ENCODE measurements at regions not wholly inside any gene's neighbourhood (a gene's known extent, or its start where the extent isn't known, plus 50 kb on each side); places are given as distances from the start of the nearest gene placed in this dataset.
"Not testable (repeated sequence)": the region's sequence is repeated elsewhere in the genome, so short reads cannot be mapped to it uniquely, and the experiment has no call there.

DNA sequence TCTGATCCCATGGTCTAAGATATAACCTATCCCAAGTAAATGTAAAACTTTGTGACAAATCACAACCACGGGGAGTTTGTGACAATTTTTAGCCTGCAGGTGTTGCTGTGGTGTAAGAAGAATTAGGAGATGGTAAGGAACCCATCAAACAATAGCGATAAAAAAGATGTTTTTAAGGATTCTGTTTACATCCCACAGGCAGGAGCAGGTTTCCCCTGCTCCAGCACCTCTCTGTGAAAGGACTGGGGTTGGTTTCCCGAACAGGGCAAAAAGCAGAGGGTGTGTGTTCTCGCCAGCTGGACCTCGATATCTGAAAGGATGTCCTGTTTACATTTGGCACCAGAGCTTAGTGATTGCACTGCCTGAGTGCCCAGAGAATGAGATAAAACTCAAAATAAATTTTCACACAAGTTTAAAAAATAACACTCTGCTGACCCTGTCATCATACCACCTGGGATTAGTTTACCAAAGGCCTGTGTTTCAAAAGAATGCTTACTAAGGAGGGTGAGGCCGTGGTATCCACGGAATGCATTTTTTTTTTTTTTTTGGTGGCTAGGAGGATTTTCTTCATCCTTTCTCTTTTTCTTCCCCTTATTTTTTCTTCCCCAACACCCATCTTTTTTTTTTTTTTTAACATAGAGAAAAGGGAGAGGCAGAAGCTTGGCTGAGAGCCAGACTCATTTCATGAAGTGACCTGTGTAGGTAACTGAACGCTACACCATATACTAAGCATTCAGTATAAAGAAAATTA, 151.8 kb upstream of the DPH6 start:
- no peak for DNase-seq

DNA sequence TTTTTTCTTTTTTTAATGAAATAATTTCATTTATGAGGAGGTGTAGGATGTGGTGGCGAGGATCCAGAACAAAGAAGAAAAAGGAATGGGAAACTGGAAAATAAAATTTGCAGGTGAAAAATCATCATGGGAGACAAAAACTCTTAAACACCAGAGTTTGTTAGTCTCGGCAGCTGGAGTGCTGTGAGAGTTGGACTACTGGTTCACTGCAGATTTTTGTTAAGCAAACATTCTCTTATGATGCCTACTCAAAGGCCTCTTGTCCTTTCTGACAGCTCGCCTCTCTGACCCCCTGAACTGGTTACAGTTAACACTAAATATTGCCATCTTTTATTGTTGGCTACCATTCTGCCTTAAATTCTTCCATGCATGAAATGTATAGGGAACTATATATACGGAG, 152.4 kb upstream of the DPH6 start:
- no peak for DNase-seq

DNA sequence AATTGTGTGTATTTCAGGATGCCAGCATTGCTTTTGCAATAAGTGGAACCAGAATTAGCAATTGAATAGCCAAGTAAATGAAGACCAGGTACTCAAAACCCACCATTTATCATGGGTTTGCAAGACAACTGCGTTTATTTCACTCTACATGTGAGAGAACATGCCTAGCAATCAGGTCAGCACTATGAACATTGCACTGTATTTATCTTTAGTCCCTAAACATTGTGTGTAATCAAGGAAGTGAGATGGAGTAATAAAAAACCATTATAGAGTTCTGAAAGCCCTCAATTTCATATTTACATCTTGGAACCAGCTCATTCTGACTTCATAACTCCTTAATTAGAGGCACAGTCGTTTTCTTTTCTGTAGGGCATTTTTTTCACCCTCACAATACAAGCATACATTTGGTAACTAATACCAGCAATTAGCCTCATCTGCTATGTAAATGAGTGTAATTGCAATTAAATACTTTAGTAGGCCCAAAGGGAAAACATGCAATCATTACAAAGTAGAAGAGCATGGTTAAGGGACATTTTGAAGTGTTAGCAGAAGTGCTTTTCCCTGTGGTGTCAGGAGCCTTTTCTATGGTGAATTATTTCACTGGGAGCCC, 153.1 kb upstream of the DPH6 start:
- DNase-seq = no peak

DNA sequence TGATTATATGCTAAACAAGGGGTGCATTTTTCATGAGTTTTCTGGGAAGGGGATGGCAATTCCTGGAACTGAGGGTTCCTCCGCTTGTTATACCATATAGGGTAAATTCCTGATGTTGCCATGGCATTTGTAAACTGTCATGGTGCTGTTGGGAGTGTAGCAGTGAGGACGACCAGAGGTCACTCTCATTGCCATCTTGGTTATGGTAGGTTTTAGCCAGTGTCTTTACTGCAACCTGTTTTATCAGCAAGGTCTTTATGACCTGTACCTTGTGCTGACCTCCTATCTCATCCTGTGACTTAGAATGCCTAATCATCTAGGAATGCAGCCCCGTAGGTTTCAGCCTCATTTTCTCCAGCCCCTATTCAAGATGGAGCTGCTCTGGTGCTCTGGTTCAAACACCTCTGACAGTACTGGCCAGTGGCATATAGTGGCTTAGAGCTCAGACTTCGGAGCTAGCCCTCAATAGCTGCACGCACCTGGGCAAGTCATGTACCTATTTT, 154.2 kb upstream of the DPH6 start:
- not testable (repeated sequence) for DNase-seq

DNA sequence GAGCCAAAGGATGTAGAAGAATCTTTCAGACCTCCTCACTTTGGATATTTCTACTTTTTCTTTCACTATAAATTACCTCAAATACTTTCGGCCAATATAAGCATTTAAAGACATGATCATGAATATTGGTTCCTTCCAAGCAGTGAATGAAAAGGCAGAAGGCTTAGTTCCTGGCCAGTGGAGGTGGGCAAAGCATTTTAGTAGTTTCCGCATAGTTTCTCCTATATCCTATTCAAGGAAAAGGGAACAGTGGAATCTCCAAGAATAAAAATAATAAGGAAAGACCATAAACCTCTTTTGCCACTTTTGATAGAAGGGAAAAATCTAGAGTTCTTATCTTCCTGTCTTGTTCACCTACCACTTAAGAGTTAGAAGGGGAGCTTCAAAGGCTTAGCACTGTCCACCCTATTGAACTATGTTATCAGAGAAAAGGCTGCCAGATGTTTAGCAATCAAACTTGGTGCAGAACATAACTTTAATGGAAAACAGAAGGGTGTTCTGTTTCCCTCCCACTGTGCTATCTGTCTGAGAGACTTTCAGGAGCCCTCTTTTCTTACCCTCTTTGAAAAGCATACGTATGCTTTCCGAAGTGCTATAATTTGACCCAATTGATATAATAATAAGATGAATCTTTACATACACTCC, 155.6 kb upstream of the DPH6 start:
- no peak for DNase-seq

DNA sequence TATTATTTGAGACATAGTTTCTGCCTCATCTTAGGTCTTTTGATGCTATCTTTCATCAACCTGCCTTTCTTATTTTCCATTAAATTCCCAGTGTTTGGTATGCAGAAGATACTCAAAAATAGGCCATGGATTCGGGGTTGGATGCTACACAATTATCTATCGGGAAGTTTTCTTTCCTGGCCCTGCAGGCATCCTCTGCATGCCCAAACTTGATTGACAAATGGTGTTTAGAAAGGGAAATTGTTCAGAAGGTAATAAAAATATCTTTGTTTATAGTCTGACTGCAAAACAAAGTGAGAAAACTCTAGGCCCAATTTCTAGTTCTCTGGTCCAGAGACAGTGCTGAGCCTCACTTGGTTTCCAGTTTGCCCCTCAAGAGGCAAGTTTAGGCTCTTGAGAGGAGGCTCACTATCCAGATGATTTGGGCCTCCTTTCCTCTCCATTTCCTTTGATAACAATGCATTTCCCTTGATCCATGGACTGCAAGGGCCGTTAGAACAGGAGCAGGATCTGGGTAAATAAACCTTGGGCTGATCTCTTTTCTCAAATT, 157.1 kb upstream of the DPH6 start:
- no peak for DNase-seq

DNA sequence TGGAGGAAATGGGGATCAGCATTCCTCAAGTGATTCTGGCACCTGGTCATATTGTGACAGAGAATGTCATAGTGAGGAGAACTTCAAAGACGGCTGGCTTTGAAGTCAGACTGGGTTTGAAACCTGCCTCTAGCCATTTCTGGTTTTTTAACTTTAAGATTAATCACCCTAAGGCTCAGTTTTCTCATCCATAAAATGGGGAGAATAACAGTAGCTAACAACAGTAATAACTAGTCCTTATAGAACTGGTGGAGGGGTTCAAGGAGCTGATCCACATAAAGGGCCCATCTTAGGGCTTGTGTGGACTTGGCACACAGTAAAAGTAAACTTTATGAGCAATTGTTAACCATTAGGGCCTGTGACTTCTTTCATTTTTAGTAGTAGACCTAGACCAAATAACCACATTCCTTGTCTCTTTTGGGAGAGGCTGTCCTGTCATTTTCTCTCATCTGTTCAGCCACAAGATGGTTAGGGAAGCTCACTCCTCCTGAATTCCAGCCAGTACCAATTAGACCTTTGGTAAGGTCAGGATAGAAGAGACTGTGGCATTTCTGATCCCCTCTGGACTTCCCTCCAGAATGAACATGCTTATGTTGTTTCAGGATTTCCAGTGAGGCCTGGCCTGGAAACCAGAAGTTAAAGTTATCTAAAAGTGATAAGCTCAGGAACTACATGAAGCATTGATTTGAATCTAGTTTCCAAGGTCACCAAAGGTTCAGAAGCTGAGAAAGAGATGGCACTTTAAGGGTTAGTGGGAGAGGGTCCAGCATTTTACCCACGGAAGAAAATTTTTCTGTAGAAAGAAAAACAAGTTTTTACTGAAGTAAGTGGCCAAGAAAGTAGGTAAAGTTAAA, 159.3 kb upstream of the DPH6 start:
- DNase-seq = no peak

DNA sequence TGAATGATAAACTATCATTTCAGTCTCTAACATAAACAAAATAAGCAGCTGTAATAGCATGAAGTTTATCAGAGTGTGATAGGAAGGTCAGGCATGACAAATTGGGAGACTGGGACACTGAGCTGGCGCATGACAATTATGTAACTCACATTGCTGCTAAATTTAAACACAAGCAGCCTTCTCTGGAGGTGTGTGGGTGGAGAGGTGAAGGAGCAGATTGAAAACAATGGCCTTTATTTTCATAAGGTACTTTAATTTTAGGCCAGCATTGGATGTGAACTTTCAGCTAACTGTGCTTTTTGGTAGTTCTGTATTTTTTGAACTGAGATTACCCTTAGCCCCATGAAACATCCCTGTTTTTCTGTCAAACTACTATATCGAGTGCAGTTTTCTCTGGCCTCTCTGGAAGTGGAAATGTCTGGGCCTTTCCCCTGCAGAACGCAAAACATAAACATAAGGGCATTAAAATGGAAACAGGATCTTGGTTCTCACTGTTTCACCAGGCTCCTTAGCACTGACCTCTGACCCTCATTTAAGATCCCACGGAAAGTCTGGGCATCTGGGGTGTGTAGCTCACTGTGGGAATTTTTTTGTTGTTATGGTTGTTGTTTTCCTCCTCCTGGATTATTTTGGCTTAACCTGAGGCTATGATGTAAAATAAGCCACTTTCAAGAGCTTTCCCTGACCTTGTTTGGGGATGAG, 160.1 kb upstream of the DPH6 start:
- no peak for DNase-seq

DNA sequence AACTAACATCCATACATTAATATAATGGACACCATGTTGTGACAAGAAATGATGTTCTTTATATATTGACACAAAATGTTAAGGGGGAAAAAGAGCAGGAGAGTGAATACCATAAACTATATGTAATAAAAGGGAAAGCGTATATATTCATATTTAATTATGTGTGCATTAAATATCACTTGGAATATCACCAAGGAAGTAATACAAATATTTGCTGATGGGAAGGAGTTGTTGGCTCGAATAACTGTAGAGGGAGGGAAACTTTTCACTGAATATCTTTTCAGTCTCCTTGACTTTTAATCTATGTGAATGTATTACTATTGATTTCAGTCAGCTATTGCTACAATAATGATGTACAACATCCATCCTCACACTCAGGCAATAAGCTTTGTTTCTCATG, 167.0 kb upstream of the DPH6 start:
- DNase-seq = no peak

DNA sequence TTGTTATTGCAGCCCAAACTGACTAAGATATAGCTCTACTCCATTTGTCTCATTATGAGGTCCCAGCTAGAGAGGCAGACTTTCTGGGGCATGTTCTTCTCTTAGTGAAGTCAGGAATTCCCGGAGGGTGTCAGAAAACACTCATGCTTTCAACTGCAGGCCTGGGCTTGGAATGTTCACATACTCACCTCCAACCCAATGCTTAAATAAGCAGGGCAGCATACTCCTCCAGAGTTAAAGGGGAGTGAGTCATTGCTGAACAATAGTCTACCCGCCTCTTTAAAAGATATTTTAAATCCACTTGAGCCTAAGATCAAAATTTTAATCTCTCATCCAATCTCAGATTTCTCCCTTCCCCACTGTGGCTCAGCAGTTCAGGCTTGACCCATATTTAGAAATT, 167.8 kb upstream of the DPH6 start:
- no peak for DNase-seq

DNA sequence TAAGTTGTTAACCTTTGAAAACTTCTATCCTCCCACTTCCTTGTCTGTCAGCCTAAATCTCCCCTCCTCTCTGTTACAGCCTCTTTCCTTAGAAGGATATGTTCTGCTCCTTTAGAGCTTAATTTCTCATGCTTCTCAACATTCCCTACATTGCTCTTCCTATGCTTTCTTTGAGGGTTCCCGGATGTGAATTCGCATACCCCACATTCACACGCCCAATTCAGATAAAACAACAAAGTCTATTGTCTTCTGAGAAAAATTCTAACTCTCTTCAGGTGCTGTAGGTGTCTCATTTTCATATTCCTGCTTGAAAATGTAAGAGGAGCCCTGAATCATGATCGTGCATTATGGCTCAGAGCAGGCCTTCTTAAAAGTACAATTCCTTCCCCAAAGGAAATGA, 171.8 kb upstream of the DPH6 start:
- DNase-seq = no peak

DNA sequence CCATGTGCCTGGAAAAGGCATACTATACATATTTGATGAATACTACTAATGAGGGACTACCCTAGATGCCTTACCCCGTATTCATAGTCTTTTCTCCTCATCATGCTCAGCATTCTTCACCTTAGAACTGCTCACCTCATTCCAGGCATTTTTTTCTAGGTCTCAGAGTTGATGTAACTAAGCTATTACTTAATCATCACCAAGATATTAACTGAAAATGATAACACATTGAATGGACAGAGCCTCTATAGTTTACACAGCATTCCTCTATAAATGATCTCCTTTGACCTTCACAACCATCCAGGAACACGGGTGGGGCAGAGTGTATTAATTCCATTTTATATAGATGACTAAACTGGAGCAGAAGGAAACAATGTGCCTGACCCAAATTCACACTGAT, 174.1 kb upstream of the DPH6 start:
- no peak for DNase-seq

DNA sequence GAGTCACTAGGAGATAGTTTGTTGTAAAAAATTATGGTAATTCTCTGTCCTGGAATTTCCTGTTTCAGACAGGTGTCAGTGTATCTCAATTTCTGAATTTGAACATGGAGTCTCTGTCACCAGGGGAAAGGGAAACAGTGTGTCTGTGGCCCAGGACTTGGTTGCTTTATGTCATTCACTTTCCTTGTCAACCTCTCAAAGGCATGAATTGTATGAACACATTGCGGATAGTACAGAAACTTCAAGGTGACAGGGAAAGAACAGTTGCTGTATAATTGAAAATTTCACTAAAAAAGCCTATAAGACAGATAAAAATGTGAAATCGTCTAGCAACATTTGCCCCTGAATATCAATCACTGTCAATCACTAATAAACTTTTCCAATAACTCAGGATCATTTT, 175.0 kb upstream of the DPH6 start:
- DNase-seq = no peak

DNA sequence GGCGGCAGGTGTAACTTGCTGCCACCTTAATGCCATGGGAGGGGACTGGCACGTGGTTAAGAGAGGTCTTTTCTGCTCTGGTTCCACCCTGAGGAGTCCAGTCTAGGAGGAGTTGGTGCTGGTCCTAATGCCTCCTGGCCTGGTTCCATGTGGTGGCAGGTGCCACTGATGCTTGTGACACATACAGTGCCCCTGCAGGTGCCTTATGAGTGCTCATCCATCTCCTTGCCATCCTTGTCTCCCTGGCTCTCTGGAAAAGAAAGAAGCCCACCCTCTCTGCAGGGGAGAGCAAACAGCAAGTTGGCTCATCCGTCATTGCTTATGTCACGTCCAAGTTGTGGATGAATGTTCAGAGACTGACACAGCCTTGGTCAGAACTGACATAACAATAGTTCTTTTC, 175.8 kb upstream of the DPH6 start:
- DNase-seq = no peak

DNA sequence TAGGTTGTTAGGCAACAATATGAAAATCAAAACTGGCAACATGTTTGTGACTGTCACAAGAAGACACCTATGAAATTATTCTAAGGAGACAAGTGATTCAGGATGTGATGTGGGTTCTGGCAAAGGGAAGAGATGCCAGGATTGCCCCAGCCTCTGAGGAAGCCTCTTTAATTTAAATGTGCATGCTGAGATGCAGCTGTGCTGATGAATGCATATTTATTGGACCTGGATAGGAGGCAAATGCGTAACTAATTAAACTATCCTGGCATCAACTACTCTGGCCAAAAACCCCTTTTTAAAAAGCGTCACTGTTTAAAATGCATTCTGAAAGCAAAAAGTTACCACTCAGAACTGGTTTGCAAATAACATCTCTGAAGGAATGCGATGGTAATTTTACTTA, 176.5 kb upstream of the DPH6 start:
- DNase-seq = no peak

DNA sequence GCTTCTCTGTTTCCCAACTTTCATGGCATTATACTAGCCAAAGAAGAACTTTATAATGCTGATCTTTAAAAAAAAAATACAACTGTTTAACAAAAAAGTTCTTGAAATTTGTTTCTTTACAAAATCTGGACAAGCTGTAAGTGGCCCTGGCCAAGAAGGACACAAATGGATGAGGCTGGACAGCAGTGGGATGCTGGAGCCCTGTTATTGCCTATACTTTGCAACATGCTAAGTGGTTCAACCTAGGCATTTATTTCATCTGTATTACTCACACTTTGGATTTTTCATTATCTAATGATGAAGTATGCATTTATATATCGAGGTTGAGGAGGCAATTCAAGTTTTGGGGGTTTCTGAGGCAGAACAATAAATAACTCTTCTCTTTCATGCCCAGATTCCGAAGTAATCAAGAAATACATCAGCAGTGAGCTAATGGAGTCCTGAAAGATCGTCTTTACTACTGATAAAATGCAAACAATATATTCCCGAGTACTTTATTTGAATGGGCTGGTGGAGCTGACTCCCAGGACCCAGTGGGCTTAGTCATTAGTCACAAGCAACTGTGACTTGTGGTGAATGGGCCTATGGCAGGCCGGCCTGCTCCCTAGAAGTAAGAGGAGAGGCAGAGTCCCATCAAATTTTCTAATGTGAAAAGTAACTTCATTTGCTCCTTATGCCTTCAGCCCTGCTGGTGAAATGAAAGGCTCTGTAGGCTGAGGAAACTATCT, 177.3 kb upstream of the DPH6 start:
- no peak for DNase-seq

DNA sequence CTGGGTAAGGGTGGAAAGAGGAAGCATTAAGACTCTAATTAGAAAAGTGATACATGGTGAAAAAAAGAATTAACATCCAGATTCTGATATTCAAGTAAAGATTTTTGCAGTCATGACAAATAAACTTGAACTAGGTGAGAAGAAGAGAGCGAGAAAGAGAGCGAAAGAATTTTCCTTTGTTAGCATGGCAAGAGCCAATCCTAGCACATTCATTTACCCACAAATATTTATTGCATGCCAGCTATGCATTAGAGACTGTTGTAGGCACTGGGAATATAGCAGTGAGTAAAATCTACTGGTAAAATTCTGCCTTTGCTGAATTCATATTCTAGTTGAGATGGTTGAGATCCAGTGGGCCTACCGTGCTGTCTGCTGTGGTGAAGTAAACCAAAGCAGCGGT, 177.9 kb upstream of the DPH6 start:
- no peak for DNase-seq

DNA sequence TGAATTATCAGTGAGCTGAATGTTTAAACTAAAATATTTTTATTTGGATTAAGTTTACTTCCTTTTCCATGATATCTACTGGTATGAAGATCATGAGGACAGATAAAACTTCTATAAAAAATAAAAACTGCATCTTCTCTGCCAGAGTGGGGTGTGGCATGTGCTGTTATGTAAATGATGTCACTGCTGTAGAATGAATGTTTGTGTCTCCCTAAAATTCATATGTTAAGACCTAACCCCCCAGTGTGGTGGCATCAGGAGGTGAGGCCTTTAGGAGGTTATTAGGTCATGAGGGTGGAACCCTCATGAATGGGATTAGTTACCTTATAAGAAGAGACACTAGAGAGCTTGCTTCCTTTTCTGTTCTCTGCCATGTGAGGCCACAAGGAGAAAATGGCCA, 178.7 kb upstream of the DPH6 start:
- no peak for DNase-seq

DNA sequence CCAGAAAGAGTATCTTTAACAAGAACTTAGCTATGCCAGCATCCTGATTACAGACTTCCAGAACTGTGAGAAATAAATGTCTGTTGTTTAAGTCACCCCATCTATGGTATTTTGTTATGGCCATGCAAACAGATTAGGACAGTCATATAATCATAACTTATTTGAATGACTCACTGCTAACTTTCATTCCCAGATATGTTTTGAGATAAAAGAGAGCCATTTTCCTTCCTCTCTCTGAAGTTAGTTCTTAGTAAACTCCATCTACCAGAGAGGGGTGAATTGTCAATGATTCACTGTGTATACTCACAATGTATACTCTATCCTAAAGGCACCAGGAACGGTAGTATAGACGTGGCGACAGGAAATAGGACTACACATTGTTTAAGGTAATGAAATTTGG, 179.4 kb upstream of the DPH6 start:
- DNase-seq = no peak

DNA sequence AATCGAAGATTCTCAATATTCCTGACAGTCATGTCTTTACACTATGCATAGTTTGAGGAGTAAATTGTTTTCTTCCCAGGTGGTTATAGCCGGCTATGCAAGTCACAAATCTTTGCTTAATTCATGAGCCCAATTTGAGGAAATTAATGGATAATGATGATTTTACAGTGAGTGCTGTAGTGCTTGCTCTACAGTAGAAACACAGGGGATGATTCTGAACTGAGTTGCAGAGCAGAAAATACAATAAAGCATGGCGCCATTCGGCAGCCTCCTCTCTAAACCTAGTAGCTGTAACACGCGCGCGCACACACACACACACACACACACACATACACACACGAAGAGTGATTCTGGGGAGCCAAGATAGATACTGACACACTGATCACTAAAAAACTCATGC, 181.7 kb upstream of the DPH6 start:
- no peak for DNase-seq

DNA sequence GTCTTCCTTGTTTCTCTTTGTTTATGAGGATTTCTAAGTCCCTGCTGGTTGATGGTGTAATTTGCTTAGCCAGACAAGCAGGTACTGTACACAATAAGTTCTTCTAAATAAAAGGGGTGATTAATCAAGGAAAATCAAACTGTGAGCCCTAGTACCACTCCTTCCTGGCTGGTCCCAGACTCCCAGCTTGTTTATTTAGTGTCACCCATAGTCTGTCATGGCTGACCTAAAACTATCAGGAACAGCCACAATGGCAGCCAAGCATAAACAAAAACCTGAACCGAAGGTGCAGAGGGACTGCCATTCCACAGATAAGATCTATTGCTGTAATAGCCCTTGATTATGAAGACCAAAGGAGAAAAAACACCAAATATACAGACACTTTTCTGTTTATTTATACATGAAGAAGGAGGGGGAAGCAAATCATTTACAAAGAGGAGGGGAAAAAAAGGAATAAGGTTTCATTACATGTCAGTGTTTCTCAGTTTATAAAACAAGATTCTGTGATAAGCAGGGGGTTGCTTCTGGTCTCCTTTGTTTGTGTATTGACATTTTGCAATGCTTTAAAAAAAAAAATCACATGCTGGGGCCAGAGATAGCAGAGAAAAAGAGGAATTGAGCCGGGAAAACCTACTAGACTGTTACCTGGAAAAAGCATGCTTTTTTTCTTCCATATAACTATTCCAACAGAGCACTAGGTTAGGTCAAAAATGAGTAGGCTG, 182.4 kb upstream of the DPH6 start:
- no peak for DNase-seq

All from left hindlimb (tissue), 1 donor.